GM19328 (cell line): ENCODE measurements at regions not wholly inside any gene's neighbourhood (a gene's known extent, or its start where the extent isn't known, plus 50 kb on each side); places are given as distances from the start of the nearest gene placed in this dataset.

Source experiments
- ATAC-seq: cut with Tn5 transposase; IDR thresholded peaks from one replicate; pipeline ENCODE4 v1.9.1; 2021; ENCODE audit warnings: mild to moderate bottlenecking, moderate library complexity; ENCODE audit not compliant: unreplicated experiment

DNA sequence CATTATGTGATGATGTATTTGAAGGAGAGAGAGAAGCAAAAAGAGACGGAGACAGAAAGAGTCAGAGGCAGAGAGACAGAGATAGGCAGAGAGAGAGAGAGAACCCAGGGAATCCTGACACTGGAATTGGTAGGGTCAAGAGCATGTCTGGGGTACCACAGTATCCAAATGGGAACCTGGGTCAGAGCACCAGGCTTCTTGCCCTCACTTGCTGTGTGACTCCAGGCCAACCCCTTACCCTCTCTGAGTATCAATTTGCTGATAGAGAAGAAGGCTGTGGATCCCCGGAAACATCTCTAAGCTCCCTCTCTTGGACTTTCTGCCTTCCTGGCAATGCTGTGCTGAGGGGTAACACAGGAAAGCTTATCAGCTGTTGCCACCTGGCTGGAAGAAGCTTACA, 385.3 kb upstream of the SULF2 start:
- no peak for ATAC-seq

DNA sequence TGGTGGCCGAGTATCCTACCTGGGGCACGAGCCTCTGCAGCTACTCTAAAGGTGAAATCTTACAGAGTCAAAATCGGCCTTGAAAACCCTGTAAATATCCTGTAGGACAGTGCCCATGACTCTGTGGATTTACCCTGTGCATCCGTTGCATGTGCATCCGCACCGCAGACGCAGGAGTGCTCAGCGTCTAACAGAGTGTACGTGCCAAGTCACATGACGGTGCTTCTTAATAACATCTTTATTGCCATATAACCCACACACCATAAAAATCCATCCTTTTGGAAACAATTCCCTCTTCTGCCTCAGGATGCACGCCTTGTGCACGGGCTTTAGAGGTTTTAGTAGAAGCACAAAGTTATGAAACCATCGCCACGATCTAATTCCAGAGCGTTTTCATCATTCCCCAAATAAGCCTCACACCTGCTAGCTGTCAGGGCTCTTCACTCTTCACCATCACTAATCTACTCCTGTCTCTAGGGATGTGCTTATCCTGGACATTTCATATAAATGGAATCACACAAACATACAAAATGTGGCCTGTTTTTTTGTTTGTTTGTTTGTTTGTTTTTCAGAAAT, 384.5 kb upstream of the SULF2 start:
- no peak for ATAC-seq

DNA sequence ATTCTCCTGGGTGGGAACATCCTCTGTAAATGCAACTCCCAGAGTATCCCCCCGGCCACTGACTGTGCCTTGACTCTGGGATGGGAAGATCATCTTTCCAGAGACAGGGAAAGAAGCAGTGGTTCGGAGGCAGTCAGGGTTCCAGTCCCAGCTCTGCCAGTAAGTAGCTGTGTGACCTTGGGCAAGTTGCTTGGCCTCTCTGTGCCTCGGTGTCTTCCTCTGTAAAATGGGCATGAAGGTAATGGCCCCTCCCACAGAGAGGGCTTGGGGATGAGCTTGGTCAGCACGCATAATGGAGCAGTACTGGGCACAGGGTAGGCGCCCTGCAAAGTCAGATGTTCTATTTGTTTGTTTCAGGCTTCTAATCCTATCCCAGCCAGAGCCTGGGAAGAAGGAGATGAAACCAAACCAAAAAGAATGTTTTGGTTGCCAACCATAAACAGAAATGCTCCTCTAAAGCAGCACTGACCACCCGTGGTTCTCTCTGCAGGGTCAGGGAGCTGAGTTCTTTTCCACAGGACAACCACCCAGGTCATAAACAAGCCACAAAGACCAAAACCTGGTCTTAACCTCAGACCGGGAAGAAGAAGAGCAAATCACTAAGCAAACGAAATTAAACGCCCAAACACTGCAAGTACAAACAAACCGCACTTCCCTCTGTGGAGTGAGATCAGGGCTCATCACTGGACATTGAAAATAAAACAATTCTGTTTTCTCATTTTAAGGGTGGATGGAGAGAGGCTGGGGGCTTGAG, 381.0 kb upstream of the SULF2 start:
- ATAC-seq, result no peak

DNA sequence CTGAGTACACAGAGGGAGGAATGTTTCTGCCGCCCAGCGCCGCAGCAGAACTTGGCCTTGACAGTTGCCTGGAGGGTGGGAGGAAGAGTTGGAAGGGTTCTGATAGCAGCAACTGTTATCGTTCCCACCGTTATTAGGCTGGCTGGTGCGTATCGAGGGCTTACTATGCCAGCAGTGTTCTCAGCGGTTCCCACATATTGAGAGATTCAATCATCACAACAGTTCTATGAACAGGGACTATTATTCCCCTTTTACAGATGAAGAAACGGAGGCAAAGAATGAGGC, 380.1 kb upstream of the SULF2 start:
- no peak for ATAC-seq

DNA sequence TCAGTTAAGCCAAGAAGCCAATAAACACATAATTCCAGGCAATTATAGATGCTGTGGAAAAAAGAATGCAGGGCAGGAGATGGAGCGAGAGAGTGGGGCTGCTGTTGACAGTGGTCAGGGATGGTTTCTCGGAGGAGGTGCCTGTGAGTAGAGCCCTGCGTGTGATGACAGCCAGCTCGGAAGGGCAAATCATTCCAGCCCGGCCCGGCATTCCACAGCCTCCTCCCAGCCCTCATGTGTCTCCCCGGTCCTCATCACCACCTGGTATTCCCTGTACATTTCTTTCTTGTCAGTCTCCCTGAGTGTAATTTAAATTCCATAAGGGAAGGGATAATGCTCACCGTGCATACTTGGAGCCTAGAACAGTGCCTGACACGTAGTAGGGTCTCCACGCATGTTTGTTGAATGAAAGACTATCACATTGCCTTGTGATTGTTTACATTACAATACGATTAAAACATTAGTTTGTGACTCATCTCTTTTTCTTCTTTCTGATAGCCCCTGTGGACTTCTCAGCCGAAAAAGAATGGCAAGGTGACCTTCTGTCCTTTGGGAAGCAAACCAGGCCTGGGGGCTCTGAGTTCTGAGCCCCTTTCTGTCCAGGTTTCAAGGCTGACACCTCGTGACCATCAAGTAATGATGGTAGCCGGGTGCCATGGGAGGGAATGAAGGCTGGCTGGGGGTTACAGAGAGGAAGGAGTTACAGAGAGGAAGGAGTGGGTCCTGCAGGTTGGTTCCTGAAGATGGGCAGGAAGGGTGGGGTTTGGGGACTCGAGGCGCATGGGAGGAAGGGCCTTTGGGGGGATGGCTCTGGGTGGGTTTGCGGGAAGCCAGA, 379.5 kb upstream of the SULF2 start:
- ATAC-seq, result no peak

DNA sequence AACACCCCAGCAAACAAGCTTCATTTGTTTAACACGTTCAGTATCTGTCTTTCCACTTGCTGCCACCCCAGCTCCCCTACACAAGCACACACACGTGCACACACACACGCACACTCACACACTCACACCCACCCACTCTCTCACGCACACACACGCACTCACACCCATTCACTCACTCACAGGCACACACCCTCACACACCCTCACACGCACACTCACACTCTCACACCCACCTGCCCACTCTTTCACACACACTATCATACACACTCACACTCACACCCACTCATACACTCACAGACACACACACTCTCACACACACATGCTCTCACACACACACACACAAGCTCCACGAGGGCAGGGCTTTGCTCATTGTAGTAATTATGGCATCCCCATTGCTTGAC, 378.8 kb upstream of the SULF2 start:
- no peak for ATAC-seq

DNA sequence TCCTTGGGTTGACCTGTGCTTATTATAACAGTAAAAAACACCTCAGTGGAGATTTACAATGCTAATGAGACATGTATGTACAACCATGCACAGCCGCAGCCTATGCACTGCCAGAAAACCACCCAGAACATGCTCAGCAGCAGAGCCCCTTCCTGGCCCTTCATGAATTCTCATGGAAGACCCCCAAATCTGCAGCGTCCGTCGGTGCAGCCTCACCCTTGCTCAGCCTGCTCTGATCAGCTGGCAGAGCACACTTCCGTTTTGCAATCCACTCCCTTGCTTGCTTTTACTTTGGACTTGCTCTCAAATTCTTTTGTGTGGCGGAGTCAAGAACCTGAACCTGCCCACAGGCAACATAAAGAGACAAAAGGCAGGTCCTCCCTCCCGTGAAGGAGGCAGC, 378.2 kb upstream of the SULF2 start:
- ATAC-seq, result no peak

DNA sequence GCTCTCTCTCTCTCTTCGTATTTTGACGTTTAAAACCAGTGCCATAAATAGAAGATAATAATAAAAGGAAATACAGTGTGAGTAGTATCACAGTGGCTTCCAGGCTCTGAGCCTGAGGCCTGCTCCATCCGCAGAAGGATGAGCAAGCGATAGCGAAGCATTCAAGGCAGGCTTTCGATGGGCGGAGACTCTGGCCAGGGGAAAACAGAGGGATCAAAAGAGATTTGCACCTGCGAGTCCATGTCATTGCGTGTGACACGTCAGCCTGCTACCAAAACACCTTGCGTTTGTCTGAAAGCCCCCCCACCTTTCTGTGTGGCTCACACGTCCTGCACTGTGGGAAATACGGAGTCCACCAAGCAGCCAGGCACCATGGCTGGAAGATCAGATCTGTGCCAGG, 377.3 kb upstream of the SULF2 start:
- ATAC-seq, result no peak

DNA sequence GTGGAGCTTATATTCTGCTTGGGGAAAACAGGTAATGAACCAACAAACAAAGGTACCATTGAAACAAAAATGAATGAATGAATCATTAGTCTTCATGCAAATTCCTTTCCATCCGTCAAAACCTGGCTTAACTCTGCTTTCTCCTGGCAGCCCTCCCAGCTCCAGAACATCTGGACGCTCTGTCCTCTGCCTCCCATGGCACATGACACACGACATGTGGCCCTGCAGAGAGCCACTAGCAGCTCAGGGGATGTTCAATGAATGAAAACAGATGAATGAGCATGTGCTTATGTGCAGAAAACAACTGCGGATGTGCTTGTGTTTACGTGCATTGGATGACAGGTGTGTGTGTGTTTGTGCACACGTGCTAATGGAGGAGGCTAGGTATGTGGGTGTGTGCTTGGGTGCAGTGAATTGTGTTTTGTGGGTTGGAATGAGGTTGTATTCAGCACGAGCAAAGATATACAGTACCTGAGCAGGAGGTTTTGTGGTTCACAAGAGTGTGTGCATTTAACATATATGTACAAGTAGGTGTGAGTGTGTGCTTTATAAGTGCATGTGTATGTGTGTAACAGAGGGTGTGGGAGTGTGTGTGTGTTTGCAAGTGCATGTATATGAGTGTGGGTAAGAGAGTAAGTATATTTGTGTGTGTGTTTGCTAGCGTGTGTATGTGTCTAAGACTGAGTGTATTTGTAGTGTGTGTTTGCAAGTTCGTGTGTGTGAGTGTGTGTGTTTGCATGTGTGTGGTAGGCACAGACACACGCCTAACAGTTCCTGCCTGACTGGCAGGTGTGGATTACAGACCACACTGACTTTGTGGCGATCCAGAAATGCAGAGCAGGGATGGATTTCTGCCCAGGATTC, 374.1 kb upstream of the SULF2 start:
- no peak for ATAC-seq

DNA sequence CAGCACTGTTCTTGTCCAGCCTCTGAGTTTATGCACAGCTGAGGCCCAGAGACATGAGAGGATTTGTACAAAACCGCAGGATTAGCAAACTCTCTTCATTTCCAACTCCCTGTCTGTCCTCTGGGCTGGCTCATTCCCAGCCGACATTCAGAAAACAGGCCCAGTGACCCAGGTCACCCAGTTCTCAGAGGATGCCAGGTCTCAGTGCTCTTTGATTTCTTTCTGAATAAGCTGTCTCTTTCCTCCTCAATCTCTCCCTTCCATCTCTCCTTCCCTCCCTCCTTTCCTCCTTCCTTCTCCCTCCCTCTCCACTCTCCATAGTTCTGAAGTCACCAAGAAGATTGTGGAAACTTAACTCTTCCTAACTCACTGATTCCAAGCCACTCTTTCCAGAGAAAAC, 372.7 kb upstream of the SULF2 start:
- ATAC-seq, result no peak

DNA sequence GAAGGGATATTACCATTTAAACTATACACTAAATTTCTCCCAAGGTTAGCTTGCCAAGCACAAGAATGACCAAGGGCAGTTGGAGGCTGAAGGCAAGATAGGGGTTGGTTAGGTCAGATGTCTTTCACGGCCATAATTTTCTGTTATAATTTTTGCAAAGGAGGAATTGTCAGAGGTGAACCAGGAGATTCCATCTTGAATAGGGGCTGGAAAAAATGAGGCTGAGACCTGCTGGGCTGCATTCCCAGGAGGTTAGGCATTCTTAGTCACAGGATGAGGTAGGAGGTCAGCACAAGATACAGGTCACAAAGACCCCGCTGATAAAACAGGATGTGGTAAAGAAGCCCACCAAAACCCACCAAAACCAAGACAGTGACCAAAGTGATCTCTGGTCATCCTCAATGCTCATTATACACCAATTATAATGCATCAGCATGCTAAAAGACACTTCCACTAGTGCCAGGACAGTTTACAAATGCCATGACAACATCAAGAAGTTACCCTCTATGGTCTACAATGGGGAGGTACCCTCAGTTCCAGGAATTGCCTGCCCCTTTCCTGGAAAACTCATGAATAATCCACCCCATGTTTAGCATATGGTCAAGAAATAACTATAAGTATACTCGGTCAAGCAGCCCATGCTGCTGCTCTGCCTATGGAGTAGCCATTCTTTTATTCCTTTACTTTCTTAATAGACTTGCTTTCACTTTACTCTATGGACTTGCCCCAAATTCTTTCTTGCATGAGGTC, 371.8 kb upstream of the SULF2 start:
- ATAC-seq, result no peak

DNA sequence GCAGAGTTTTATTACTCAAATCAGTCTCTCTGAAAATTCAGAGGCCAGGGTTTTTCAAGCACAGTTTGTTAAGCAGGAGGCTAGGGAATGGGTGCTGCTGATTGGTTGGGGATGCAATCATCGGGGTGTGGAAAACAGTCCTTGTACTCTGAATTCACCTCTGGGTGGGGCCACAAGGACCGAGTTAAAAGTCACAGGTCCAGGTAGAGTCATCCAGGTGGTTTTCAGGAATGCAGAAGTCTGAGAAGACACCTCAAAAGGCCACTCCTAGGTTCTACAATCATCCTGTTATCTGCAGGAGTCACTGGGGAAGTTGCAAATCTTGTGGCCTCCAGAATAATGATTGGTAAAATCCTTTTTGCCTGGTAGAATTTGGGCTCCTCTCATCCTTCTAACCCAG, 371.2 kb upstream of the SULF2 start:
- no peak for ATAC-seq

DNA sequence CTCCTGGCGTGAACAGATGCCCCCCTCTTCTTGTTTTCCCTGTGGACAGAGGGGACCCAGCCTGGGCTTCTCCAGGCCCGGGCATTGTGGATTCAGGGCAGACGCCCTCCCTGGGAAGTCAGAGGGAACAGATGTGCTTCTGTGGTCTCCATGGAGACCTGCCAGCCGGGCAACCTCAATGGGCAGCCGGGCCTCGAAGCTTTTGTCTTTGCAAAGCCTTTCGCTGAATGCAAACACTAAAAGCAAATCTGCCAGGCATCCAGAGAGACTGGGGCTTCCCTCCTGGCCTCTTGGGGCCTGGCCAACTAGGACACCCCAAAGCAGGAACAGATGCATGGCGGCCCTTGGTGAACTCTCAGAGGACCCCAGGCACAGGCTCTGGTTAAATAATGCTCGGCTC, 370.0 kb upstream of the SULF2 start:
- ATAC-seq, result no peak

DNA sequence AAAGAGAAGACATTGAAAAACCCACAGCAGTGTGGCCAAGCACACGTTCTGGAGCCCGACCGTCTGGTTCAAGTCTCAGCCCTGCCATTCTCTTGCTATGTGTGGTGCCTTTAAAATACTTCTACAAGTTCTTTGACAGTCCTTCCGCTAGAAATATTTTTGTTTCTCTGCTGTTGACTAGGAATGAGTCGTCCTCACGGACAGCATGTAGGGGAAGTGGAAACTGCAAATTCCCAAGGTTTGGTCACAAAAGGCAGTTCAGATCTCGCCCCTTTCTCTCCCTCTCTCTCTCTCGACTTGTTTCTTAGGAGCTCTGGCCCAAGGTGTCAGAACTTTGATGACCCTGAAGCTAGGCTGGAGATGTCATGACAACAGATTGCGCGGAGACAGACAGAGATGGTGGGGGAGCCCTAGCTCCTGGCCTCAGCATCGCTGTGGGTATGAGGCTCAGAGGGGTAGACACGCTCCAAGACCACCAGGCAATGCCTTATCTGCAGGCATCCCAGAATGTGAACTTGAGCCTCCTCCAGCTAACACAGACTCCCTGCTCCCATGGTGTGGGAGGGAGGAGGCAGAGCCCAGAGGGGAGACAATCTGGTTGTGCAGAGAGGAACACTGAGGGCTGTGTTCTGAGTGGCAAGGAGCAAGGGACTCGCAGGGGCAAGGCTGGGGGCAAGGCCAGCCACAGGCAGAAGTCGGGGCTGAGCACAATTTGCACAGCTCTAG, 368.9 kb upstream of the SULF2 start:
- no peak for ATAC-seq

DNA sequence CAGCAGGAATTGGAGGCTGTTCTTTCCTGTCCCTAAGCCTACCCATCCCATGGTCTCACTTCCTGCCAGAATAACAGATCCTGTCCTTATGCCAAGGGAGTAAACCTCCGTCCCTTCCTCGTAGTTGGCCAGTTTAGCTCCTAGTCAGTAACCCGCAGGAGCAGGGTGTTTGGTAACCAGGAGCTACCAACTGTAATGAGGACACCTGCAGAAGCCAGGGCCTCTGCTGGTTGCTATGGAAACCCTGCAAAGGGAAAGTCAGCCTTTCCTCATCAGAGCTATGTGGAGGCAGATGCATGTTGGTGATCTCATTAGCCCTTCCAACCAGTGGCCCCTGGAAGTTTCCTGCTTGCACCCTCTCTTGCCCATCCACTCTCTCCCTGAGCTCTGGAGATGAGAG, 368.2 kb upstream of the SULF2 start:
- ATAC-seq, result no peak

DNA sequence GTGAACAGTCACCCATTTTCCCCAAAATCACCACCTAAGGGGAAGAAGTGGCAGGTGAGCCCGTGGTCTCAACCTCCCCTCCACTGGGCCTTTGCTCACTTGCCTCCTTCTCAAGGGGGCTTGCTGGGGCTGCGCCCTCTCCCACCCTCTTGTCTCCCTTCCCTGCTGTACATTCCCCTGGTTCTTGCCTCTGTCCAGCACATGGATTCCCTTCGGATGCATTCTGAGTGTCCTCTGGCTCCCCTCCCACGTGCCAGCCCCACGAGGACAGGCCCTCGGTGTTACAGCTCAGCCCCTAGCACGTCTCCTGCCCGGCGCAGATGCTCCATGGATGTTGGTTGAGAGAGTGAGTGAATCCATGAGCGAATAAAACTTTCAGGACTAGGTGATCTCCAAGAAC, 367.8 kb upstream of the SULF2 start:
- no peak for ATAC-seq

DNA sequence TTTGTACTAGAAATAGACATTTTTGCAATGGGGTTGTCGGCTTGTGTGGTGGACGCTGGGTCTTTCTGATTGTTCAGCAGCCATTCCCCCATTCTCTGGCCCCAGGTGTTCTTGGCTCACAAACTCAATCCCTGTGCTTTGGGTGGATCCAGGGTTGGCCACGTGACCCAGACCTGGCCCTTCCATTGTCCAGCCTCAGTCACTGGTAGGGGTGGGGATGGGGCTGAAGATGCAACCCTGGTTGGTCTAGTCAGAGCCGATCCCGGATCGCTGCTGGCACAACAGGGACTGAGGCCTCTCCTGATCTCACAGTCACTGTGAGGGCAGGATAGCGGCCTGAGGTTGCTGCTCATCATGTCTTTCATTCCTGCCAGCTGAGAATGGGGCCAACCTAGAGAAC, 365.3 kb upstream of the SULF2 start:
- ATAC-seq, result no peak

DNA sequence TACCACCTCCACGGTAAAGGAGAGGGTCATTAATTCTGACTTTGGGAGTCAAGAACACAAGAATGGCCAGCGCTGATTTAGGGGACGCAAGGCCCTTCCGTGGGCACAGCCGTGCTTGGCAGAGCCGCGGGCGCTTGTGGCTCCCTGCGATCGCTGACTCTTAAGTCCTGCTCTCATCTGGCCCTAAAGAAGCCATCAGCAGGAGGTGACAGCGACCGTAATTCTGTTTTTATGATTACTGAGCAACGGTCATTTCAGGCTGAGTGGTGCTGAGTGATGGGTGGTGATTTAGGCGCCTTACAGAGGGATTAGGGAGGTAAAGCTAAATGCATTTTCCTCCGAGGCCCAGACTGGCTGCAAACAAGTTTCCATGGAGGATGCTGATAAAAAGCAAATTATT, 364.6 kb upstream of the SULF2 start:
- ATAC-seq, result no peak

DNA sequence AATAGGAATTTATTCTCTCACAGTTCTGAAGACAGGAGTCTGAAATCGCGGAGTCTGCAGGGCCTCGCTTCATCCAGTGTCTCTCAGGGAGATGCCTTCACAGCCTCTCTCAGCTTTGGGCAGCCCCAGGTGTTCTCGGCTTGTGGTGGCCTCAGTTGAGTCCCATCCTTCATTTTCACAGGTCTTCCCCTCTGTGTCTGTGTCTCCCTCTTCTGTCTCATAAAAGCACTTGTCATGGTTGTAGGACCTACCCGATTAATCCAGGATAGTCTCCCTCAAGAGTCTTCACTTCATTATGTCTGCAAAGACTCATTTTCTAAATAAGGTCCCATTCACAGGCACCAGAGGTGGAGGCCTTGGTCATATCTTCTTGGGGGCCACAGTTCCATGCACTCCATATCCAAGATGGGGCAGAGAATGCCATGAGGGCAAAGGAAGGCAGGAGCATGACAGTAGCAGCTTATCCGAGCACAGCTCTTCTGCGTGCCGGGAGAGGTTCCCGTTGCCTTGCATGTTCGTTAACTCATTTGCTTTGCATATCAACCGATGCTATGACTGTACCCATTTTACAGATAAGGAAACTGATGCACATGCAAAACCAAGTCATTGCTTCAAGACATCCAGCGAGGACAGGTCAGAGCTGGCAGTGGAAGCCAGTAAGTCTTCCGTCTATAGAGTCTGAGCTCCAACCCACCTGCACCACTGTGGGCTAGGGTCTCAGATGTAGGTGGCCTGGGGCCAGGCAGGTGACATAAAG, 363.8 kb upstream of the SULF2 start:
- ATAC-seq, result no peak
